ENCODE measurements at regions not wholly inside any gene's neighbourhood (a gene's known extent, or its start where the extent isn't known, plus 50 kb on each side); places are given as distances from the start of the nearest gene placed in this dataset.
A peak's percentile ranks its signal among the peaks of the same experiment; 100 is the strongest.
"Not testable (repeated sequence)": the region's sequence is repeated elsewhere in the genome, so short reads cannot be mapped to it uniquely, and the experiment has no call there.

- DNase-seq (ENCODE audit: low read depth) = no peak
These were observed 1531.1 kb downstream of the SI start for GRCh38 chr3:163547014-163547685.

- DNase-seq (ENCODE audit: low read depth) = no peak
These were observed 1534.6 kb downstream of the SI start for GRCh38 chr3:163543662-163544061.

GRCh38 chr3:163541629-163542028, 1536.7 kb downstream of the SI start:
- DNase-seq (ENCODE audit: low read depth) = no peak

- no peak for DNase-seq (ENCODE audit: low read depth)
These were observed 1539.9 kb downstream of the SI start for GRCh38 chr3:163538387-163538786.

DNA sequence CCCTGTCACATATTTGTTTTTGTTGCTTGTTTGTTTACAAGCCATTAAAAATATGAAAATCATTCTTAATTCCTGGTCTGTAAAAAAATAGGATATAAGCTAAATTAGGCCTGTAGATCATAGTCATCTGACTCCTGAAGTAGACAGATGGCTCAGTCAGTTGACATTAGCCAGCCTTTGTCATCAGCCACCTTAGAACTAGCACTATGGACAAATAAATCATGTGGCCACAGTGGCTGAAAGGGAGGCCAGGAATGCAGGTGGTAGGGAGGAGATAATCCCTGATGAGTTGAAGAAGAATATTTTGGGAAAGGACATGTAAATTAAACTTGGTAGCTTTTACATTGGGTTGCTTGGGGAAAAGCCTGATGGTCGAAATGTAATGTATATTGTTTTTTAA, 1544.9 kb downstream of the SI start:
- no peak for DNase-seq (ENCODE audit: low read depth)

GRCh38 chr3:163523375-163523774, 1554.9 kb downstream of the SI start:
- DNase-seq (ENCODE audit: low read depth) = no peak

GRCh38 chr3:163521261-163521660, 1557.0 kb downstream of the SI start:
- DNase-seq (ENCODE audit: low read depth) = no peak

DNA sequence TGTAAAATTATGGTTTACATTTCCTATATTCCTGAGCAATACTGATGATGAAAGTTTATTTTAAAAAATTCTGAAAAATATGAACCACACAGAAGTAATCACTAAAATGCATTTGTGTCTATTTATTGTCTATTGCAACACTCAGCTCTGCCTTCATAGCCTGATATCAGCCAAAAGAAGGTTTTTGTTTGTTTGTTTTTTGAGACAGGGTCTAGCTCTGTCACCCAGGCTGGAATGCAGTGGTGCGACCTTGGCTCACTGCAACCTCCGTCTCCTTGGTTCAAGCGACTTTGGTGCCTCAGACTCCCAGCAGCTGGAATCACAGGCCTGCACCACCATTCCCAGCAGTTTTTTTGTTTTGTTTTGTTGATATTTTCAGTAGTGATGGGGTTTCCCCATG, 1560.2 kb downstream of the SI start:
- DNase-seq (ENCODE audit: low read depth) = no peak

GRCh38 chr3:163513149-163513657, 1565.1 kb downstream of the SI start:
- DNase-seq (ENCODE audit: low read depth) = no peak

DNA sequence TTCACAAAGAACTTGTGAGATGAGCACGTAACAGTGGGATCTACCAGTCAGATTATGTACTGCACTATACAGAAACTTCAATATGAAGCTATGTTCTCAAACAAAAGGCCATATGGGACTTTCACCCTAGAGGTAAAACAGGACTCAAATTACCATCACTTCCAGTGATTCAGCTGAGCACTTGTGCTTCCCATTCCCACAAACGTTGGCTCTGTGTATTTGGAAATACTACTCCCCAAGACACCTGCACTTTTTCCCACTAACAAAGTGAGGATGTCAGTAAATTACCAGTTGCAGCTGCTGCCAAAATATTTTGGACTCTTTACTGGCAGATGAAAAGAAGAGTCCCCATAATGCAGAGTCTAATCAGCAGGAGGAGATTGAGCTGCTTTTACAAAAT, 1570.1 kb downstream of the SI start:
- no peak for DNase-seq (ENCODE audit: low read depth)

DNA sequence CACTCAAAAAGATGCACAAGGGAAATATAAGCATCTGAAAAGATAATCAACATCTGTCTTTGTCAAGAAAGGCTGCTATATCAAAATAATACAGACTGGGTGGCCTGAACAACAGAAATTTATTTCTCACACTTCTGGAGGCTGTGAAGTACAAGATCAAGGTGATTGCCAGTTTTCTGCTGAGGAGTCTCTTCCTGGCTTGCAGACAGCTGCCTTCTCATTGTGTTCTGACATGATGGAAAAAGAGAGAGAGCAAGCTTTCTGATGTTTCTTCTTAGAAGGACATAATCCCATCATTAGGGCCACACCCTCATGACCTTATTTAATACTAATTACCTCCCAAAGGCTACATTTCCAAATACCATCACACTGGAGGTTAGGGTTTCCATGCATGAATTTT, 1573.3 kb downstream of the SI start:
- no peak for DNase-seq (ENCODE audit: low read depth)

GRCh38 chr3:163499736-163500219, 1578.5 kb downstream of the SI start:
- DNase-seq (ENCODE audit: low read depth) = not testable (repeated sequence)

DNA sequence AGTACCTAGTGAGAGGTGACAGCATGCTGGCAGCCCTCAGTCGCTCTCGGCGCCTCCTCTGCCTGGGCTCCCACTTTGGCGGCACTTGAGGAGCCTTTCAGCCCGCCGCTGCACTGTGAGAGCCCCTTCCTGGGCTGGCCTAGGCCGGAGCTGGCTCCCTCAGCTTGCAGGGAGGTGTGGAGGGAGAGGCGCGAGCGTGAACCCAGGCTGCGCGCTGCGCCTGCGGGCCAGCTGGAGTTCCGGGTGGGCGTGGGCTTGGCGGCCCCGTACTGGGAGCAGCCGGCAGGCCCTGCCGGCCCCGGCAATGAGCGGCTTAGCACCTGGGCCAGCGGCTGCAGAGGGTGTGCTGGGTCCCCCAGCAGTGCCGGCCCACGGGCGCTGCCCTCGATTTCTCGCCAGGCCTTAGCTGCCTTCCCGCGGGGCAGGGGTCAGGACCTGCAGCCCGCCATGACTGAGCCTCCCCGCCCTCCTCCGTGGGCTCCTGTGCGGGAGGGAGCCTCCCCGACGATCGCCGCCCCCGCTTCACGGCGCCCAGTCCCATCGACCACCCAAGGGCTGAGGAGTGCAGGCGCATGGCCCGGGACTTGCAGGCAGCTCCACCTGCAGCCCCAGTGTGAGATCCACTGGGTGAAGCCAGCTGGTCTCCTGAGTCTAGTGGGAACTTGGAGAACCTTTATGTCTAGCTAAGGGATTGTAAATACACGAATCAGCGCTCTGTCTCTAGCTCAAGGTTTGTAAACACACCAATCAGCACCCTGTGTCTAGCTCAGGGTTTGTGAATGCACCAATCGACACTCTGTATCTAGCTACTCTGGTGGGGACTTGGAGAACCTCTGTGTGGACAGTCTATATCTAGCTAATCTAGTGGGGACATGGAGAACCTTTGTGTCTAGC, 1579.2 kb downstream of the SI start:
- DNase-seq (ENCODE audit: low read depth) = not testable (repeated sequence)

- DNase-seq (ENCODE audit: low read depth) = no peak
These were observed 1586.6 kb downstream of the SI start for GRCh38 chr3:163491714-163492113.

DNA sequence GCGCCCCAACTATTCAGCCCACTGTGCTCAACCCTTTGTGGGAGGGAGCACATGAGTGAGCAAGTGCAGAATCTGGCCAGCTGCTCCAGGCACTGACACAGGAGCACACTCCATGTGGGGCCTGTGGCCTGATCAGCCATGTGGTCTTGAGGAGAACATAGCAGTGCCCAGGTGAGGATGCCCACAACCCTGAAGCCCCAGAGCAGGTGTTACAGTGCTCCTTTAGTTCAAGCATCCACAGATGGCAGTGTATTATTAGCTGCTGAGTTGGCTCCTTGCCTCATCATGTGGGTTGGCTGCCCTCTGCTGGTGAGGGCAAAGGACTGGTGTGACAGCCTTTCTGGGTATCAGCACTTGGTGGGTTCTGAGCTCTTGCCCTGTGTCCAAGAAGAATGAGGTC, 1588.2 kb downstream of the SI start:
- DNase-seq (ENCODE audit: low read depth) = peak; percentile 9

DNA sequence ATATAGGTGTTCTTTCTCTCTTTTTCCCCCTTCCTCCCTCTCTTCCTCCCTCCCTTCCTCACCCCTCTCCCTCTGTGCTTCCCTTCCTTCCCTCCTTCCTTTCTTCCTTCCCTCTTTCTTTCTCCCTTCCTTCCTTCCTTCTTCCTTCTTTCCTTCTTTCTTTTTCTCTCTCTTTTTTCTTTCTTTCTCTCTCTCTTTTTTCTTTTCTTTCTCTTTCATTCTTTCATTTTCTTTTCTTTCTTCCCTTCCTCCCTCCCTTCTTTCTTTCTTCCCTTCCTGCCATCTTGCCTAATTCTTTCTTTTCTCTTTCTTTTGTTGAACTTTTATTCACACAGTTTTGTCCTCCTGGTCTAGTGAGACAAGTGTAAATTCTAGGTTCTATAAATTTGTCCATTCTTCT, 1595.6 kb downstream of the SI start:
- DNase-seq (ENCODE audit: low read depth) = no peak

GRCh38 chr3:163481738-163482137, 1596.6 kb downstream of the SI start:
- DNase-seq (ENCODE audit: low read depth) = no peak

- DNase-seq (ENCODE audit: low read depth) = no peak
These were observed 1602.1 kb downstream of the SI start for GRCh38 chr3:163476179-163476578.

GRCh38 chr3:163474766-163475165, 1603.5 kb downstream of the SI start:
- no peak for DNase-seq (ENCODE audit: low read depth)

DNA sequence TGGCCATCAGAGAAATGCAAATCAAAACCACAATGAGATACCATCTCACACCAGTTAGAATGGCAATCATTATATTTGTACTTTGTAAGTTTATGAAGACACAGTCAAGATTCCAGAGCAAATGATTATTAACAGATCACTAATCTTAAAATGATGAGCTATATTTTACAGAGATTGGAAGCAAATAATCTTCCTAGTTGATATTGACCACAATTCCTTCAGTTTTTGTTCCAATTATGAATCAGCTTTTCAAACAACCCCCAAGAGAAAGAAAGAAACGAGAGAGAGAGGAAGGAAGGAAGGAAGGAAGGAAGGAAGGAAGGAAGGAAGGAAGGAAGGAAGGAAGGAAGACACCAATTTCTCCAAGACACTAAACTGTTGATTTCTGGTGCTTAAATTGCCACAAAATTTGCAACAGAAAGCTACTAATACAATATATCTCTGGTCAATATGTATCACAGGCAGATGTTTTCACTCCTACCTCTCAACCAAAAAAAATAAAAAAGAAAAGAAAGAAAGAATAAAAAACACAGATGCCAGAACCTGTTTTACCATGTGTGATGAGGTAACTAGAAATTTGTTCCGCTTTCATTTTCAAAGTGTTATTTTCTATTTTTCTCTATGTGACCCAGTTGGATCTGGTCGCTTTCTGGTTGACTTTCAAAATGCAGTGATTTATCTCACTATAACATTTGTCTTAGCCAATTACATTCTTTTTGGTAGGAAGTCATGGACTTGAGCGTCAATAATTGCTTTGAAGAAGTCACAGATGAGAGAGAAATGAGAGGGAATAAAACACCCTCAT, 1609.6 kb downstream of the SI start:
- no peak for DNase-seq (ENCODE audit: low read depth)

- no peak for DNase-seq (ENCODE audit: low read depth)
These were observed 1615.8 kb downstream of the SI start for GRCh38 chr3:163462446-163462845.

DNA sequence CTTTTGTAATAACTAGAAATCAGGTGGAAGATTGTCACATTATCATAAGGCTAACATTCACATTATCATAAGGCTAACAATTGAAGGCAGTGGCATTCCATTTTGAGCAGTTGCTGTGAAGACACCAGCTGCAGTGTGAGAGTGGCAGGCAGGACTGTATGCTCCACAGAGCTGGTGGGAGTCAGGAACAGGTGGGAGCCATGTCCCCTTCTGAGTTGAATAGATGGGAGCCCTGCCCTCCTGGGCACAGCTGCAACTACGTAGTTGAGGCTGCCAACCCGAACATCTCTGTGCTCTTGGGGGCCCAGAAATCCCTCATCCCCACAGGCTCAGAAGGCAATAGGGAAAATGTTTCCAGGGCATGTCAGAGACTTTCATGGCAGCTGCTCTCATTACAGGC, 1627.6 kb downstream of the SI start:
- DNase-seq (ENCODE audit: low read depth) = no peak

All from stromal cell of bone marrow (primary cell).